DMS79 (cell line): ENCODE measurements at regions not wholly inside any gene's neighbourhood (a gene's known extent, or its start where the extent isn't known, plus 50 kb on each side); places are given as distances from the start of the nearest gene placed in this dataset.

Experiments
- DNase-seq: peaks from one replicate; lab custom pipeline; 2025; lab: John Stamatoyannopoulos, UW

DNA sequence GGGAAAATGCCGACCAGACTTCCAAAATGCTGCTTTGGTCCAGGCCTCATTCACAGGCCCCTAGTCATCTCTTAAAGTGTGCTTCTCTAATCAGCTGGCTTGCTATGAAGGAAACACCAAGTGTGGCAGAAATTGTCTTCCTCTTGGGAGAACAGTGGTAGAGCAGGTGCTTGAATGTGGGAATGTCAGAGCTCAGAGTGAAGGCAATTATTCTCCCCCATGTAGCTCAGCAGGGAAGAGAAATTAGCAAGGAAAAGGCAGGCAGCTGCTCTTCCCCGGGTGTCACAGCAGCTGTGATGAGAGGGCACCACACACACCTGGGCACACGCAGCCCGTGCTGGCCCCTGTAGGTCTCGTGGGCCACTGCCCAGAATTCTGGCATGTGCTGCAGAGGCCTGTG, 358.5 kb downstream of the WDR72 start:
- DNase-seq: no peak

DNA sequence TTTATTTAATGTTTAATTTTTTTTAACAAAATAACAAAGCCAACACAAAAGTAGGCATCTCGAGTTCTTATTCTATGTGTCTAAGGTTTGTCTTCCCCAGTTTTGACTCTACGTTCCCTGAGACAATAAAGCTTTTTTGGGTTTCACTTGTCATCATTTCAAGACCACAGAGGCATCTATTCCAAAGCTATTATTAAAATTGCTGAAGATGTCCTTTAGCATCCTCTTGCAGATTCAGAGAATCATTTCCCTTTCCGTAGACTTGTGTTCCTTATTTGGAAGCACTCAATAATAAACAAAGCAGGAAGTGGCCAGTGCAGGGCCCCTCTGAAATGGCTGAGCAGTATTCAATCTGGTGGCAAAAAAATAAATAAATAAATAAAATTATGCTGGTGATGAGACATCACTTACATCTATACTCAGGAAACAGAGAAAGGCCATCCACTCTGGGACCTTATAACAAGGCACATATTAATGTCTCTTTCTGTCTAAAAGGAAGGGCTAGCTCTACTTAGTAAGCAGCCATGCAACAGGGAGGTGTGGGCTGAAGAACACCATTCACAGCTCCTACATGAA, 362.3 kb downstream of the WDR72 start:
- DNase-seq: no peak

DNA sequence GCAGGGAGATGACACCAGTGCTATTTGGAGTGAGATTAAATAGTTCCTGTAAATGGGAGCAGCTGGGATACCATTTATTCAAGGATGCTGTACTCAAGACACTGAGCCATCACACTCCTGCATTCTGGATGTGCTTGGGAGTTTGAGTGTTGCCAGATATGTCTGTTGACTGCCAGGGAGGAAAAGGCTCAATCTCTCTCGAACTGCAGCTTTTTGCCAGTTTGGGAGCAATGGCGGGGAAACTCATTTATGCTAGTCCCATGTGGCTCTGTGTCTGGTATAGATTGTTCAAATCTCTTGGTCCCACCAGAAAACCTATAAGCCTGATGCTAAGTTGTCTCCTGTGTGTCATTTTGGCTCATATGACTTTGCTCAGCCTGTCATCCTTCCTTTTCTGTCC, 363.6 kb downstream of the WDR72 start:
- no peak for DNase-seq

DNA sequence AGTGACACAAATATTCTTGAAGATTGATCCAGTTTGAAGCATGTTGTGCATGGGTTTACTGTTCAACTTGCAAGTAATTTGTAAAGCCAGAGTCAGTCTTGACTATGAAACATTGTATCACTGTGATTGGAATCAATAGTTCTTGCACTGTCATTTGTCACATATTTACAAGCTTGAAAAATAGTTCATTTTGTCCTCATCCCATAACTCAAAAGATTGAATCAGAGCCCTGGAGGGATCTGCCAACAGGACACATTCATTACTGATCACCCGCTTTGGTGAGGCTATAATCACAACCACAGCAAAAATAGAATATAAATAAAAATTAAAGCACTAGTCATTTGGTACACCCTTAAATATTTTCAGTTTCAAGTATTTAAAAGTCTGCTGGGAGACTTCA, 368.9 kb downstream of the WDR72 start:
- no peak for DNase-seq

DNA sequence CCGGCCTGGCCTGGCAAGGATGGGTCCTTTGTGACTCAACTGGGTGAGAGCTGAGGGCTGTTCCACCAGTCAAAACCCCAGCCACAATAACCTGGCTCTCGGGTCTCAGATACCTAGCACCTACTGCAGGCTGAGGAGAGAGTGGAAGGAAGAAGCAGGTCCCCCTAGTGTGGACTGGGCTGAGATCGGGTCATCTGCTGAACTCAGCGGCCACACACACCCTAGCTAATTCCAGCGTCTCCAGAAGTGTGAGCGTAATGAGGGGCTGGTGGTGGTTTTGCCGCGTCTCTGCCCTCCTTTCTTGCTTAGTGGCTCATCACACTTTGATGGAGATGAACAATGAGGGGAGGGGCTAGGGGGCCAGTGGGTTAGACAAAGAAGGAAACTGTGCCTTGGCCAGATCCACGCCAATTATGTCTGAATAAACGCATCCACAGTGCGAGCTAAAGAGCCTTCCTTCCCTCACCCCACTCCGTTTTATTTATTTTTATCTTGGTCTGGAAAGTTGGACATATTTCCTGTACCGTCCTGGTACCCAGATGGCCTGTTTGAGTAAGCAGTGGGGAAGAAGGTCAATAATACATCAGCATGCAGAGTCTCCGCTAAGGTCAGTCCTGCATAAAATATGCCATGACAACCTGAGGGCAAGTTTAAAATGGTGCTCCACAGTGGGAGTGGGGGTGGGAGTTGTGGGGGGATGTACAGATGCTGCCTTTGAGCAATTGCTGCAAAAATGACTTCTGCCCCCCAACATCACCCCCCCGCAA, 370.0 kb downstream of the WDR72 start:
- no peak for DNase-seq

DNA sequence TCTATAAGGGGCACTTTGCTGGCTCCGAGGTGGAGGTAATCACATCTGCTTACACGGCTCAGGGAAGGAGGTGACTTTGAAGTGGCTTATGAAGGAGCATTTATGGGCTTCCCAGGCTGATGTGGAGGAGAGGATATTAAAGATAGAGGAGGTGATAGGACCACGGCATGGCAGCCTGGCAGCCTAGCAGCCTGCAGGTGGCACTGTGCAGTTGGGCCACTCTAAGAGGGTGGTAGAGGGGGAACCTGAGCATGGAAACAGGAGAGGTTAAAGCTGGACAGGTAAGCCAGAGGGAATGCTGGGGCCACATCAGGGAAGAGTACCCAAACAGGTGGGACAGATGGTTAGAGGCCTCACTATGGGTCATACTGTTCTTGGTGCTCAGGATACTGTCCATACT, 375.0 kb downstream of the WDR72 start:
- DNase-seq: no peak

DNA sequence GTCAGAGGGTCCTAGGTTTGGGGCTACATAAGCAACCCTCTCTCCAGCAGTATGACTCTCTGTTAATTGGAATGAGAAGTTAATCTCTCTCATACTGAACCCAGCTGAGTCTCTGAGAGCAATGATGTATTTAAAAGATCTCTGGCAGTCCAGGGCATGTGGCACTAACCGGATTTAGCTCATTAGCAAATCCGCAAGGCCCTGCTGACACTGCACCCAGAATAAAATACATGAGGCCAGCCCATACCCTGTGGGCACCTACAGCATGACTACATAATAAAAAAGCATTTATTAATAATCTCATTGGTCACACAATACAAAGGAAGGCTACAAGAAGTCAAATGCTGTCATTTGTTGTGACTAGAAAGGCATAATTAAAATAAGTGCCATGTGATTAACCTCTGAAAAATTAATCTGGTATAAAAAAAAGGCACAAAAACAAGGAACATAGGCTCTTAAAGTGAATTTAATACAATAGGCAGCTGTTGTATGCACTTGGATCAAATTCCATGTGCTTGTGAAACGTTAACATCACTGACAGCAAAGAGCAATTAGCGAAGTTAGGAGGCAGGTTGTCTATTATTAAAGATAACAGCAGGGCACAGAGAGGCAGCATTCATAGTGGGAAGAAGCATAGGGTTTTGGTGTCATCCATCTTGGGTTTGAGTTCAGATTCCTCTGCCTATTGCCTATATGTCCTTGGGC, 381.2 kb downstream of the WDR72 start:
- DNase-seq: no peak

DNA sequence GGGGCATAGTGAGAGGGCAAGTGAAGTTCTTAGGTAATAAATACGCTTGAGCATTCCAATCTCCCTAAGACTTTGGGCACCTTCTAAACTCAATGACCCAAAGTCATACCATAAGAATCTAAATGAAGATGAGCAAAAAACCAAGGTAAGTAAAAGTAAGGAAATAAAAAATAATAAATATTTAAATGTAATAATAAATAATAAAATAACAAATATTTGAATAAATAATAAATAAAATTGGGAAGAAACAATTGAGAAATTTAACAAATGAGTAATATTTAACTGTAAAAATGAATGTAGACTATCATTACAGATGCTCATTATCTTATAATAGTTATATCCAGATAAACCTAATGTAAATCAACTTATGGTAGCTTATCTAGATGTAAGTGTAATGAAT, 391.7 kb downstream of the WDR72 start:
- no peak for DNase-seq

DNA sequence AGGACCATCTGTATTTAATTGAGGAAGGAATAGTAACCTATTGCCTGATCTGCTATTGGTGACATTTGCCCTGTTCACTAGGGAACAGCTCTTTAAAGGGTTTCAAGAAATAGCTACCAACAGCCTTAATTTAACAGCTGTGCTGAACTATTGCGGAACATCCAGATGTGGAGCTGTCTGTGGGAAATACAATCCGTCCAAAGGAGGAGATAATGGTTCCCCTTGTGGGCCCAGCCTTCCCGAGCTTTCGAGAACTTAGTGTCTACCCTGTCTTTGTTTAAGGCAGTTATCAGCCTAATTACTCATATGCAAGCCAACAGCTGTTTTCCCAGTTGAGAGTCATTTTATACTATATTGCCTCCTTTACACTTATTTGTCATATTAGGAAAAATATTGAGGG, 398.6 kb downstream of the WDR72 start:
- no peak for DNase-seq

DNA sequence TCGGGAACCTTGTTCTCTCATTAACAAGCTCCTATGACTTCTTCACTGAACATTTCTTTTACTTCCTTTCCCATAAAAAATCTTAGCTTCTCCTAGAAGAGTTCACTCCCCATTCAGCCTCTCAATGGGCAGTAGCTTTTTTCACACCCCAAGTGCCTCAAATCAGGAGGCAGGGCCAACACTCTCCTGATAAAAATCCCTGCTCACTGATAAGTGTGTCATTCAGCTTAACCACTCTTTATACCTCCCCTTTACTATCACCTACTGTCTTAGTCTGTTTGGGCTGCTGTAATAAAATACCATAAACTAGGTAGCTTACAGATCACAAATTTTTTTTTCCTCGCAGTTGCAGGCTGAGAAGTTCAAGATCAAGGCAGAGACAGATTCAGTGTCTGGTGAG, 400.4 kb downstream of the WDR72 start:
- no peak for DNase-seq

DNA sequence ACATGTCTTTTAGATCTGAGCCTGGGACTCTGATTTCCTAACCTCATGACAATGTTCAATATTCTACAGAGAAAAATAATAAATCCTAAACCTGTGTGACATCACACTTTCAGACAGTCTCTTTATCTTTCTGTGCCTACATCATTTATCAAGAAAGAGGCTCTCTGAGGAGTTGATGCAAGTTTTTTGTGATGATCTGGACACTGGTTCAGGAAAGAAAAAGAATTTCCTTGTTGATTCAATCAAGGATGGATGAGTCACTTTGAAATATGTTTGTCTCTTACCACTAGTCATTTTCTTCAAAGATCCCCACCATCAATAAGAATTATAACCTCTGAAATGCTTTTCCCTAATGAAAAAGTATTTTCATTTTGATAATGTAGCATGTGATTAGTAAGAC, 404.6 kb downstream of the WDR72 start:
- DNase-seq: no peak

DNA sequence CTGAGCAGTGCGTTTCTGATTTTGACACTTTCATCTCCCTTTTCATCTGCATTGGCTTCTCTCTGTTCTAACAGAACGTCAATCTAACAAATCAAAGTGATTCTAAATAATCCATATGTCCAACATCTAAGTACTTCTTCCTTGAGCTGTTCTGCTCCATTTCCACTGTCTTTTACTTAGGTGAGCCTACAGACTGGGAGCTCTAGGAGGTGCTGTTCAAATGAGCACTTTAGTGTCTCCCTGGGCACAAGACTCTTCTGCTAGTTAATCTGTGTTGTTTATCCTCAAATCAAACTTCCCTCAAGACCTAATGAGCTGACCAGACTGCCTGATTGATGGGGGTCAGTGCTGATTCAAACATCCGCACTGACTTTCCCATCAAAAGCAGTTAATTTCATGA, 408.1 kb downstream of the WDR72 start:
- no peak for DNase-seq

DNA sequence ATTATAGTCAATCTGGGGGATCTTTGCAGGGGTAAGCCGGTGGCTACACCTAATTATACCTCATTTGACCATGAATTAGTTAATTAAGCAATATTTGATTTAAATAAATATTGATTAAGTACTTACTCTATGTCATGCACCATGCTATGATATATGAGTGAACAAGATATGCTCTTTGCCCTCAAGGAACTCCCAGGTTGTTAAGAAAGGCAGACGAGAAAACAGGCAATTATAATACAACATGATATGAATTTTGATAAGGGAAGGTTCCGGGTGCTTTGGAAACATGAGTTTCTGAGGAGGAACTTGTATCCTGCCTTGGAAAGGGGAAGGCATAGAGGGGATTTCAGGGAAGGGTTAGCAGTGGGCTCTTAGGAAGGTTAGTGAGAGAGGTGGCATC, 412.9 kb downstream of the WDR72 start:
- no peak for DNase-seq

DNA sequence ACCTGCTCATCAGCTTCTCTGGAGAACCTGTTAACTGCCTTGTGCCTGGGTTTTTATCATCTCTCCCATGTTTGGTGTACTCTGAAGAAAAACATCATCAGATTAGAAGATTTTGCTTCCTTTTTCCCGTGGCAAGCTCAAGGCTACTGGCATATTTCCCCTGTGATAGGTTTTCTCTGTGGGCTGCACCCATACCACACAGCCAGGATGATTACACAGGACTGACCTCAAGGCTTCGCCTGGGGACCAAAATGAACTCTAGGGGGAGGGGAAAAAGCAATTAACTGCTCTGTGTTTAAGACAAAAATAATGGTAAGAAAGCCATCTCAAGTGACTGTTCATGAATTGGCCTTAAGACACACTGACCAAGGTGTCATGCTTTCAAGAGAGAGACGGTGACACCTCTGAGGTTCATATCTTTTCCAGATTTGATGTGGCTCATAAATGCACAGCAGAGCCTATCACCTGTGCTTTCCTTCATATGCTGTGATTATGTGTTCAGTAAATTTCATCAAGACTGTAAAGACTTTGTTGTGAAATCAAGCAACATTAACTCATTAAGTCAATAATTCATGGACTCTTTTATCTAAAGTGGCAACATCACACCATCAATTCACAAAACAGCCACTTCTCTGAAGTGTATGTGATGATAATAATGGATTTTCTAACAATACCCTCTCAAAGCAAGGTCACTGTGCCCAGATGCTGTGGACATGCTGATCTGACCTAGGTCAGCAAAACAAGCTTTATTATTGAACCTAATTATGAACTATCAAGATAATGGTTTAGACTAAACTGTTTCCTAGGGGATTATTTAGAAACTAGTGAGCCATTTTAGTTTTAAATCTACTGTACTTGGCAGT, 427.9 kb downstream of the WDR72 start:
- DNase-seq: no peak

DNA sequence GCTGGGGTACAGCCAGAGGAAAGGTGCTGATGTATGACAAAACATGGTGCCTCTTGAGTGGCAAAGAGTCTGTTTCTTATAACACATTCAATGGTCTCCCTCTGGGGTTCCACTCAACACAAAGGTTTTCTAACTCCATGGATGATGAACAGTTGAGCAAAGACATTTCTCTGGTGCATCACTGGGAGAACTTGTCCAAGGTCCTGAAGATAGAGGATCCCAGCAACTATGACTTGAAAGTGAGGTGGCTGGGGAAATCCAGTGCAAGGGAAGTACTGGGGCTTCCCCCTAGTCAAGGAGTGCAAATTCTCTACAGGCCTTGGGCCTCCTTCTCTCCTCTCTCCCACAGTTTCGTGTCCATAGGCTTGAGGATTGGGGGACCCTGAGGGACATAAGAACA, 431.1 kb downstream of the WDR72 start:
- DNase-seq: no peak

DNA sequence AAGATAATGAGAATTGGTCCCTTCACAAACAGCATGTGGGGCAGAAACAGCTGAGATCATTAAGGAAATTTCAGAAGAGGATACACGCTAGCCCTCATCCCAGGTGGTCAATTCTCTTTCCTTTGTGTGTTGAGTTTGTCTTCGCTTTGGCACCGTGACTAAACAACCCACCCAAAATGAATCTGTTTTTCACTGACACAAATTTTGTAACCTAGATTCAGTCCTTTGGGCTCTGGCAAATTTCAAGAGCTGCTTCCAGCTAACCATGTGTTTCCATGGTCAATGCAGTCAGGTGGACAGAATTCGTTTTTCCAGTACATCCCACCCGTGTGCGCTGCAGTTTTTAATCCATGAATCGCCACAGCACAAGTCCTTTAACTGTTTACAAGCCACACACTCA, 435.4 kb downstream of the WDR72 start:
- DNase-seq: no peak

DNA sequence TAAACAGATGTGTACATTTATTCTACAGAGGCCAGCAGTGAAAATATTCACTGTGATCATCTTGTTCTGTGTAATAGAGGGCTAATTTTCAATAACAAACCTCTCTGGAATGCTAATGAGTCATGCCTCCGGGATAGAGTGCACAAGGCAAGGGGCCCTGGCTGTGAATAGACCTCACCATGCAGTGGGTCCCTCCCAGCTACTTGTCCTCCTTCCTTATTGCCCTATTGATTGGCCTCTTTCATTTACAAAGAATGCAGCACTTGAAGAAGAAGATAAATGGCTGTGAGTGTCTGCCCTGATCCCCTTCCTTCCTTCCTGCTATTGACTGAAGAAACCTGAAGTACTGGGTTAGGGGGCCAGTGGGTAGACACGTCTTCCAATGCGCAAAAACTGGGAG, 436.3 kb downstream of the WDR72 start:
- no peak for DNase-seq

DNA sequence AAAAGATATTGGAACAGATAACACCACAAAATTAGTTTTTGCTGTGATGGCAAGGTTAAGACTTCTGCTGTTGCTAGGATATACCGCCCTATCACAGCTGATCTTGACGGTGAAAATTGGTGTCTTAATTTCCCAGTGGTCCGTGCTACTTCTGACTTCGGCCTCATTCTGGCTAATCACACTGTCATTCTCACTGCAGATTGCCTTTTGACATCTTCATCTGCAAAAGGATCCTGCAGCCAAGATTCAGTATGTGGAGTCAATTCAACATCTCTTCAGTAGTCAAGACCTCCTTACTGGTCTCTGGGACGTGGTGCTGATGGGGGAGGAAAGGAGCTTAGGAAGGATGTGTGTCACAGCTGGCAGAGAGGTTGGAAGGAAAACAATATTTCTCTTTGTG, 438.6 kb downstream of the WDR72 start:
- DNase-seq: no peak

DNA sequence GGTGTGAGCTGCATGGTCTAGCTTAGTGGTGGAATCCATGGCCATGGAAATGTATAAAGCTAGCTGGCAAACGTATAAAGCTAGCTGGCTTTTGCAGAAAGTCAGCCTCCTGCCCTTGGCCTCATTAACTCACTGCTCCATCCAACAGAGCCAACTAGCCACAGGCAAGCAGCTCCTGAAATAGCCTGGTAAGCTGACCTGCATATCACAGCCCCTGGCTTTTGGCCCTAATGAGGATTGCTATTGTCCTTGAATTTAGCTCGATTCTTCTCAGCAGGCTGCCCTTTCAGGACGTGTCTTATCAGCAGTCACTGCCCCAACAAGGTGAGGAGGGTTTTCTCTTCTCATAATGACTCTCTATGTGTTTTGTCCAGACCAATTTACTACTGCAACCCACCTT, 446.8 kb downstream of the WDR72 start:
- DNase-seq: no peak

DNA sequence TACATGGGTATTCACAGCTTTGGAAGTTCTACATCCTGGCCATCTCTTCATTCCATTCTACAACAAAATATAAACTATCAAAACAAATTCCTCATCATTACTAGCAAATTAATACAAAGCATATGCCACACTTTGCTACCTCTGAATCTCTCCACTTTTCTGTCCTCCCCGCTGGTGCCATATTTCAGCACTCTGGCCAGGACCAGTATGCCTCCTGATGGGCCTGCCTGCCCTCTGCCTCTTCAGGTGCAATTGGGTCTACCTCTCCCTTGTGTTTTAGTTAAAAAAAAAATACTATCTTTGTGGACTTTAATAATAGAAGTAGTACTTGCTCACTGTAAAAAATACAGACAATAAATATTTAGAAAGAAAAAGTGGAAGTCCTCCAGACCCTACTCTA, 448.8 kb downstream of the WDR72 start:
- DNase-seq: no peak

DNA sequence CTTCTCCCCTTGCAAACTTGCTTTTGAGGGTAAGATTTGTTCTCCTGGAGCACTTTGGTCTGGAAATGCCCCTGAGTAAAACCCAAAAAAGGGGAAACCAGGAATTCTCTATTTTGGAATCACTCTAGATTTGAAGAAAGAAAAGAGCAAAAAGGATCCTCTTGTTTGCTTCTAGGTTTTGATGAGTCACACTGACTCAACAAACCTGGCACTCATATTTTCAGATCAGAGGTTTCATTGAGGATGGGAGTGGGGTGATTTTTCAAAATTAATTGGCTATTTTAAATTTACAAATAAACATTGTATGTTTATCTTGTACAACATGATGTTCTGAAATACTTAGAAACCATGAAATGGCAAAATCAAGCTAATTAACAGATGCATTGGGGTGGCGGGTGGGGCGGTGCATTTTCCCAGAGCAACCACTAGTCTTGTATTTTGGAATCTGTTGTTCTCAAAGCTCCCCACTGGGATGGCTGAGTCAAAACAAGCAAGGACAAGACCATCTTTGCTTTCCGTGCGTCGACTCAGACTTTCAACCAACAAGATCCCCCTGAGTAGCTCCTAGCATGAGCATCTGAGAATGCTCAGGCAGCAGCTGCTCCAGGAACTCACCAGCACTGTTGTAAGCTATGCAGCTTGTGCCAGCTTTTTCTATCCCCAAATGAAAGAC, 451.4 kb downstream of the WDR72 start:
- DNase-seq: no peak

DNA sequence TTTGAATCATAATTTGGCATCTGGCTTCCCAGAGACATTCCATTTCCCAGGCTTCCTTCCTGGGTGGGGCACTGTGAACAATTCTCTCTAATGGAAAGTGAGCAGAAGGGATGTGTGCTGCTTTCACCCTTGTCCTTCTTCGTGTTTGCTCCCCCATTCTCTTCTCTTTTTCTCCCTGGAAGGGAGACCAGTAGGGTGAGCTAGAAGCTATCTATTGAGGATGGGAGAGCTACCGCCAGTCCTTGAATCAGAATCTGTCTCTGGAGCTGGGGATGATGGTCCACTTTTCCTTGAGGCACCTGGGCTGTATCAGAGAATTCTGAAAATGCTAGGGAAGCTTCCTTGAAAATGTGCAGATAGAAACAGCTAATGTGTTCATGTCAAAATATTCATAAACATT, 453.9 kb downstream of the WDR72 start:
- no peak for DNase-seq
